GM21423 (cell line): ENCODE measurements at regions not wholly inside any gene's neighbourhood (a gene's known extent, or its start where the extent isn't known, plus 50 kb on each side); places are given as distances from the start of the nearest gene placed in this dataset.
"Not testable (repeated sequence)": the region's sequence is repeated elsewhere in the genome, so short reads cannot be mapped to it uniquely, and the experiment has no call there.

Source experiments
- ATAC-seq: cut with Tn5 transposase; IDR thresholded peaks from one replicate; pipeline ENCODE4 v1.9.1; 2021; ENCODE audit warnings: mild to moderate bottlenecking, moderate library complexity; ENCODE audit not compliant: unreplicated experiment

DNA sequence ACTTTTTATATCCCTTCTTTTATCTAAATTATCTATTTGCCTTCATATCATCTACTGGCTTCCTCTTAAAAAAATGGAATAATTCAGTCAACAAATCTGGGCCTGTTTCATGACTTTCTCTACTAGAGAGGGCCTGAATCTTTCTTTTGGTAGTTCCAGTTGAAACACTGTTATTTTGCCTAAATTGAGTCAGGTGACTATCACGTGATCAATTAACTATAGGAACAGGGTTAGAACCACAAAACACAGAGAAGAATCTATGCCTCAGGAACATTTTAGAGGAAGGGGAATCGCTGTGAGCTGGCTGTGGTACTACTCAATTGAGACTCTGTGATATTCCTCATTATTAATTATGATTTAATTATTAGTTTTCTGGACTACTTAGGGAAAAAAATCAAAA is 736.7 kb upstream of the PITX2 start:
- no peak for ATAC-seq

DNA sequence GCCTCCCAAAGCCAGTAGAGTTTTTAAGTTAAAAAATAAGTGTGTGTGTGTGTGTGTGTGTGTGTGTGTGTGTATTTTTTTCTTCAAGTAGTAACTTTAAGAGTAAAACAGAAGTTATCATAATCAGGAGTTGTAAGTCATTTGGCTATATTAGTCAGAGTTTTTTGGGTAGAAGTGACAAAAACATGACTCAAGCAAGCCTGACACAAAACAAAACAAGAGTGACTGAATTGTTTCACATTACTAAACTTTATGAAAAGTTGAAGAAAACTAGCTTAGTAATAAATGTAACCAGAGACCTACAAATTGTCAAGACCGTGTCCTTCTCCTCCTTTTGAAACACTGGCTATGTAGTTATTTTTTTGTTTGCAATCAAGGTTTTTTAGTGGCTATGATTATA is 738.0 kb upstream of the PITX2 start:
- ATAC-seq: no peak

- no peak for ATAC-seq
These were observed 740.1 kb upstream of the PITX2 start for GRCh38 chr4:111362941-111363361.

- ATAC-seq: not testable (repeated sequence)
These were observed 755.0 kb upstream of the PITX2 start for GRCh38 chr4:111377880-111378279.

DNA sequence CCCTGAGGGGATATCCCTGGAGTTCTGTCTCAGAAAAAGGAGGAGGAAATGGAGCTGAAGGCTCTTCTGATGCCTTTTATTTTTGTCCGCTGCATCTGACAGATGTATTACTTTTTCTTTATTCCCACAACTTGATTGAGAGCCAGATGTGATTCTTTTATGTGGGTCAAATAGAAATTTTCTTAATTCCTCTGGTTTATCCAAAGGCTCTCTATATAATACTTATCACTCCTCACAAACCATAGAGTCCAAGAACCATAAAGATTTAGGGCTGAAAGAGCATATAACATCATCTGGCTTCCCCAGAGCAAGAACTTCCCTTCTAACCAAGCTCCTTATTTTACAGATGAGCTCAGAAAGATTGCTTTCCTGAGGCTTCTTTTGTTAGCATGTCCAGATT is 756.7 kb upstream of the FAM241A start:
- no peak for ATAC-seq

DNA sequence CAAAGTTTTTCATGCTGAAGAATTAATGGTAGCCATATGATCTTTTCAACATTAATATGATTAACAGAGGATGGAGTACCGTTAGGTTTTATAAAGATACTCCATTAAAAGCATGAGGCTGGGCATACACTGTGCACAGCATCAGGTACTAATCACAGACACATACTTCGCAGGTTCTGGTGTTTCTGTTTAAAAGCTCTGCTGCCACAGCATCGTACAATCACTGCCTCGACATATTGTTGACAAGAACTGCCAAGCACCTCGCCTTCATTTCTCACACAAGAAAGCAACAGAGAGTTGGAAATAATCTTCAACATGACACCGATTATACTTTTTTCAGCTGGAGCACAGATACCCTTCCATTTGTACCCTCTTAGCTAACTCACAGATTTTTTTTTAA is 753.4 kb upstream of the FAM241A start:
- no peak for ATAC-seq

DNA sequence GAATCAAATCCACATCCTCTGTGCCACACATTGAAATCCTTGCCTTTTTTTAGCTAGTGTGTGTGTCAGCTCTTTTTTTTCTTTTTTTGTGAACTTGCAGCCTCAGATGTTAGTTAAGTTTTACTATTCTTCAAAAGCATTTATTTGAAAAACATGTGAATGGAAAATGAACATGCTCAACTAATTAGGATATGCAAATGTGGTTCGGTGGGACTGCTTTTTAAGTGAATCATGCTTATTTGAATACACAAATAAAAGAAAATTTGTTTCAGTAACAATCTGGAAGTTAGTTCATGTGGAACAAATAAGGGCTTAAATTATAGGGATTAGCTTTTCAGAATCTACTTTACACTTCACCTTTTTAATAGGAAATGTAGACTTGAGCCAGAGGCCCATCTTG is 751.5 kb upstream of the FAM241A start:
- ATAC-seq: no peak

DNA sequence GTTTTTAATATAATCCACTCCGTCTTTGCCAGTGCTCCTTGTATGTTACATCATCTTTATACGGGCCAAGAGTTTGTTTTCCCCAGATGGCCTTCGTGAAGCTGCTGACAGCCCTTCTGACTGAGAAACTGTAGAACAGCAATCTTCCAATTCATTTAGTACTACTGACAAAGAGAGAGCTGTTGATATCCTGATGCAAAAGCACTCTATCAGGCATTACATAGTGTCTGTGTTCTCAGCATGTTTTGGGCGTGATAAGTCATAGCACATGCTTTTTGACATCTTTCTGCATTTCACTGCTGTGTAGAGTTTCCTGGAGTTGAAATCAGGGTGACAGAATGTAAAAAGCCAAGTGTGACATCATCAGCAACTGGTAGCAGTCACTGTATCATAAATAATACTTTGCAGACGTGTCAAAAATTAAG is 746.3 kb upstream of the FAM241A start:
- no peak for ATAC-seq

DNA sequence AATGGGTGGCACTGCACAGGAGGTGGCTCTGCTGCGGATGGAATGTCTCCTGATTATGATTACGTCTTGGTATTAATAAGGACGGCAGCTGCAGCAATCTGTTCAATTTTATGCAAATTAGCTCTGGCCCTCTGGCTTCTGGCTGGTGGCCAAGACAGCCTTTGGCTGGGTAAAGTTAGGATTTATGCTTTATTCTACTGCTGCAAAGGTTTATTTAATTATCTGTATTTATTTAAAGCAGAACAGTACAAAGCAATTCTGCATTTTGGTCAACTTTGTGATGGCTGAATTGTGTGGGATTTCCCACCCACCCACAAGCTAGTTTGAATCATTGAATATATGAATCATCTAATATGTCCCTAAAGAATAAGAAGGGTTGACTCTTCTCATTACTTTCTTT is 745.6 kb upstream of the FAM241A start:
- no peak for ATAC-seq

- ATAC-seq: no peak
These were observed 744.5 kb upstream of the FAM241A start for GRCh38 chr4:111400741-111401140.

- ATAC-seq: no peak
These were observed 740.6 kb upstream of the FAM241A start for GRCh38 chr4:111404673-111405072.

DNA sequence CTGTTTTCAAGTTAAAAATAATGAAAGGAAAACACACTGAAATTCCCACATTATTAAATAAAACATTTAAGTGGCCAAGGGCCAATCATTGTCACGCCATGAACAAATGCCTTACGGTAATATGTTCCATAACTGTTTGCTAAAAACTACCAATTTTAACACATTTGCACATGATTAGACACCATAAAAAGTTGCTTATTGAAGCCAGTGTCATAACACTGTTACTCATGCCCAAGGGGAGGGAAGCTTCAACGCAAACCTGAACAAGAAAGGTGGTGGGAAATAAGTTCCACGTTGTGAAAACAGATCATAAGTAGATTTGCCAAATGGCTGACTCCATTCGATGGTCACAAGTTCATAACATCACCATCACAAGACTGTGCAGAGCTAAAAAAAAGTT is 739.3 kb upstream of the FAM241A start:
- ATAC-seq: no peak

DNA sequence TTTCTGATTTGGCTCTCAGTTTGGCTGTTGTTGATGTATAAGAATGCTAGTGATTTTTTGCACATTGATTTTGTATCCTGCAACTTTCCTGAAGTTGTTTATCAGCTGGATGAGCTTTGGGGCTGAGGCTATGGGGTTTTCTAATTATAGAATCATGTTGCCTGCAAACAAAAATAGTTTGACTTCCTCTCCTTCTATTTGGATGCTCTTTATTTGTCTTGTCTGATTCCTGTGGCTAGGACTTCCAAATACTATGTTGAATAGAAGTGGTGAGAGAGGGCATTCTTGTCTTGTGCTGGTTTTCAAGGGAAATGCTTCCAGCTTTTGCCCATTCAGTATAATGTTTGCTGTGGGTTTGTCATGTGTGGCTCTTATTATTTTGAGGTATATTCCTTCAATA is 734.7 kb upstream of the FAM241A start:
- no peak for ATAC-seq

DNA sequence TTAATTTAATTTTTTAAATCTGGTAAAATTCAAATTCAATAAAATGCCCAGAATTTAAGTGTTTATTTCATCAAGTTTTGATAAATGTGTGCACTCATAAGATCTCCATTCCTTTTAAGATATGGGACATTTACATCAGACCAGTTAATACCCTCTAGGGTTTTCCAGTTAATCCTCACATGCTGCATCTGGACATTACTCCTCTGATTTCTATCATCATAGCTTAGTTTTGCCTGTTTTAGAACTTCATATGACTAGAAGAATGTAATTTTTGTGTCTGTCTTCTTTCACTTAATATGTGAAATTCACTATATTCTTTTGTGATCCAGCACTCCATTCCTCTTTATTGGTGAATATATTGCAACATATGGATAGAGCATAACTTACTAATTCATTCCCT is 727.7 kb upstream of the FAM241A start:
- ATAC-seq: no peak

GRCh38 chr4:111433441-111433840 is 711.8 kb upstream of the FAM241A start:
- no peak for ATAC-seq

DNA sequence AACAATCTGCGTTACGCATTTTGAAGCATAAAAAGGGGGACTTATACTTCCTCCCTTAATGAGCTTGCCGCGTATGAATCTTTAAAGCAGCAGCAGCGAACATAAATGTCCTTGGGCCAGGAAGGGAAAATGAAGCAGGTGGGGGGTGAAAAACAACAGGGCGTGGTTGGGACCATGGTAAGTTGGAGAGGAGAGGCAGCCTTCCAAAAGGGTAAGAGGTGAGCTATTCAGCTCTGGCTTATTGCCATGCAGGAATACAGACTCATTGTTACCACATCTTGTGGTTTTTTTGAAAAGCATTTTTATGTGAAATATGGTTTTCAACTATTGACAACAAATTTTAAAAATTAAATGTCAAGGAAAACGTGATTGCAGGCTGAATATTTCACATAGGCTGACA is 710.7 kb upstream of the FAM241A start:
- ATAC-seq: no peak

DNA sequence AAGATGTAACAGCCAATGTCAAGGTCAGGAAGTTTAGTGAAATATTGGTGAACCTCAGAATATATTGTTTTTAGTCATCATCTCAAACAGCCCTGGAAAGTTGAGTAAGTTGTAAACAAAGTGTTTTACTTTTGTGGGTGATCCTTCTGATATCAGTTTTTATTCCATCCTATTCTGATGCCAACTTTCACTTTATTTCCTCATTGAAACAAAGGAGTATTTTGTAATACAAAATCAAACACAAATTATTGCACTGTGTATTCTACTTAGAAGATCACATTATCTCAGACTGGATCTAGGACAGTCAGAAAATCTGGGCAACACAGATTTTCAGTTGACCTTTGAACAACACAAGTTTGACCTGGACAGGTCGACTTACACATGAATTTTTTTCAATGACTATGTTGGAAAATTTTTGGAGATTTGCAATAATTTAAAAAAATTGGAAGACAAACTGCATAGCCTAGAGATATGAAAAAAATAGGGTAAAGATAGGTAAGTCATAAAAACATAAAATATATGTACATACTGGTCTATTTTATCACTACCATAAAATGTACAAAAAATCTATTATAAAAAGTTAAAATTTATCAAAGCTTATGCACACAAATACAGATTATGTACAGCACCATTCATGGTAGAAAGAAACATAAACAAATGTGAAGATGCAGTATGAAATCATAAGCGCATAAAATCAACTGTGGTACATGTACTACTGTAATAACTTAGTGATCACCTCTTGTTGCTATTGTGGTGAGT is 709.1 kb upstream of the FAM241A start:
- no peak for ATAC-seq

DNA sequence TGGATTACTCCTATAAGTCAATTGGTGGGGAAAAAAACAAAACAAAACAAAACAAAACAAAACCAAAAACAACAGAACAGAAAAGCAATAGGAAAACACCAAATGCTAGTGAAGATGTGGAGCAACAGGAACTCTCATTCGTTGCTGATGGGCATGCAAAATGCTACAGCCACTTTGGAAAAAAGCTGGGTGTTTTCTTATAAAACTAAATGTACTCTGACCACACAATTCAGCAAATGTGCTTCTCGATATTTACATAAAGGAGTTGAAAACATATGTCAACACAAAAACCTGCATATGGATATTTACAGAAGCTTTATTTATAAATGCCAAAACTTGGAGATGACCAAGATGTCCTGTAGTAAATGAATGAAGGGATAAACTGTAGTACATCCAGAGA is 703.6 kb upstream of the FAM241A start:
- ATAC-seq: no peak

DNA sequence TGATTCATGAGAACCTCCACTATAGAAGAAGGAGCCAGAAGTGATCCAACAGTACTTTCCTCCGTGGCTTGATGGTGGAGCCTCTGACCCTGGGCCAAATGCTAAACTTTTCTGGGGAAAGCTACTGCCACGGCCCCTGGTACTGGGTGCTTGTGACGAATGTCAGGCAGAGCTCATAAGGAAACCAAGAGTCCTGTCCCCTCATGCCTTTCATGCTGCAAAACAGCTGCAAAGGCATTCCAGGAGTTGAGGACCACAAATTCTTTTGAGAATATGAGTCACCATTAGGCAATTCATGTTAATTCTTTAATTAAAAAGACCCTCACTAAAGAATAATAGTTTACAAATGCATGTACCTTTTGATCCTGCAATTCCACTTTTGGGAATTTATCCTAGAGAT is 700.4 kb upstream of the FAM241A start:
- ATAC-seq: not testable (repeated sequence)

DNA sequence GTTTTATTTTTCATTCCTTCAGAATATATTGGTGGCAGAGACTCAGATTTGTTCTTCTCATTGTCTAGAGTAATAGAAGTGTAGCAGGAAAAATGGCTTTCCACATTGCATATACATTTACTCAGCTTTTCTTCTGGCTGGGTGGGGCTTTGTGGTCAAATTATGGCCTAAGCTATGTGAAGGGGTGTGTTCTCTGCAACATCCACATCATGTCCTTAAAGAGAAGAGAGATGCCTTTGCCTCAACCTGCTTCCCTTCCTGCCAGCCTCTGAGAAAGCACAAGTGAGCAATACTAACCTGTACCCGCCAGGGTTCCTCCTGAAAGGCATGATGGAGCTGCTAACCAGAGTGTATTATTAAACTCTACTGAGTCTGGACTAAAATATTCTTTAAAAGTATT is 695.6 kb upstream of the FAM241A start:
- no peak for ATAC-seq

GRCh38 chr4:111450867-111451266 is 694.4 kb upstream of the FAM241A start:
- no peak for ATAC-seq

- ATAC-seq: no peak
These were observed 692.0 kb upstream of the FAM241A start for GRCh38 chr4:111453216-111453615.

GRCh38 chr4:111454961-111455360 is 690.3 kb upstream of the FAM241A start:
- ATAC-seq: no peak
